Fibroblast of villous mesenchyme (primary cell): ENCODE measurements at regions not wholly inside any gene's neighbourhood (a gene's known extent, or its start where the extent isn't known, plus 50 kb on each side); places are given as distances from the start of the nearest gene placed in this dataset.
A peak's percentile ranks its signal among the peaks of the same experiment; 100 is the strongest.

Experiments
- DNase-seq: peaks from one replicate; pipeline ENCODE4 v3.0.0-alpha.2; 2010; ENCODE audit warnings: low read depth
- H3K4me3 ChIP-seq: 2 replicates; pipeline ENCODE4 v1.5.1; 2011; ENCODE audit warnings: low read depth, mild to moderate bottlenecking, low read length
- TF ChIP-seq, protein P1 (sequence below): IDR thresholded peaks from 2 replicates; pipeline ENCODE4 v1.5.1; 2012; ENCODE audit warnings: low read depth, mild to moderate bottlenecking, low read length; ENCODE audit not compliant: insufficient read depth

DNA sequence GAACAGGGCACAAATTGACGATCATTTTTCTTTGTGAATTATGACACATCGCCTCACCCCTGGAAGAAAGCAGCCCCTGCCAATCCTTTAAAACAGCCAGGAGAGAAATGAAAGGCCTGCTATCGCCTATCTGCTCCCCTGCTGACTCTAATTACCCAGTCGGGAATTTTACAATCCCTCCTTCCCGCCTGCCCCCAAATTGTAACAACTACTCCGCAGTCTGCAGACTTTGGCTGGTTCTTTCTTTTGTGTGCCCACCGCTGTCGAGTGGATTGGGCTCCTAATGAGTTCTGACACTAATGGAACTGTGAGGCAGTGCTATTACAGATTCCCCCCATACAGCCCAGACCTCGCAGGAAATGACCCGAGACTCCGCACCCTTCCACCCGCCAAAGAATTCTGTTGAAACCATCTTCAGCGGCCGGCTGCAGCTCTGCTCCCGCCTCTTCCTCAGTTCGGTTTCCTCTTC is 281.2 kb upstream of the PARD3B start:
- DNase-seq: no peak
- TF ChIP-seq, protein P1, sequence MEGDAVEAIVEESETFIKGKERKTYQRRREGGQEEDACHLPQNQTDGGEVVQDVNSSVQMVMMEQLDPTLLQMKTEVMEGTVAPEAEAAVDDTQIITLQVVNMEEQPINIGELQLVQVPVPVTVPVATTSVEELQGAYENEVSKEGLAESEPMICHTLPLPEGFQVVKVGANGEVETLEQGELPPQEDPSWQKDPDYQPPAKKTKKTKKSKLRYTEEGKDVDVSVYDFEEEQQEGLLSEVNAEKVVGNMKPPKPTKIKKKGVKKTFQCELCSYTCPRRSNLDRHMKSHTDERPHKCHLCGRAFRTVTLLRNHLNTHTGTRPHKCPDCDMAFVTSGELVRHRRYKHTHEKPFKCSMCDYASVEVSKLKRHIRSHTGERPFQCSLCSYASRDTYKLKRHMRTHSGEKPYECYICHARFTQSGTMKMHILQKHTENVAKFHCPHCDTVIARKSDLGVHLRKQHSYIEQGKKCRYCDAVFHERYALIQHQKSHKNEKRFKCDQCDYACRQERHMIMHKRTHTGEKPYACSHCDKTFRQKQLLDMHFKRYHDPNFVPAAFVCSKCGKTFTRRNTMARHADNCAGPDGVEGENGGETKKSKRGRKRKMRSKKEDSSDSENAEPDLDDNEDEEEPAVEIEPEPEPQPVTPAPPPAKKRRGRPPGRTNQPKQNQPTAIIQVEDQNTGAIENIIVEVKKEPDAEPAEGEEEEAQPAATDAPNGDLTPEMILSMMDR: no peak
- H3K4me3 ChIP-seq: no peak overlapping the region

DNA sequence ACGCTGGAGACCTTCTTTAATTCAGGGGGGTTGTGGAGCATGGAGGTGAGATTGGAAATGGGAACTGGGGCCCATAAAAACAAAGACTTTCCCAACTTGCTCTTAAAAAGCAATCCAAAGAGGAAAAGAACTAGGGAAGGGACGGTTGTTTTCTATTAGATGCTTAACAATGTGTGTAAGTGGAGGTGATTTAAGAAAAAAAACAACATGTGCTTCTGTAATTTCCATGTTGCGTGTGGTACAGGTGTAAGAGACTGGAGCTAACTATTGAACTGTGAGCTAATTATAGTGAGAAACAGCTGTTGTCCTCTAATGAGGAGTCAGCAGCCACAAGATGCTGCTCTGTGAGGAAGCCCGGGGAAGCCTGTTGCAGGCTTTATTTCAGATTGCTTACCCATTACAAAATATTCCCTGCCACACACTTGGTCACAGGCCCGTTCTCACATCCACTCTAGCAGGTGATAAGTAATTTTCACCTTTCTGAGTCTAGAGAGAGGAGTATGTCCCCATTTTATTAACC is 280.6 kb upstream of the PARD3B start:
- DNase-seq: no peak
- TF ChIP-seq, protein P1: no peak

DNA sequence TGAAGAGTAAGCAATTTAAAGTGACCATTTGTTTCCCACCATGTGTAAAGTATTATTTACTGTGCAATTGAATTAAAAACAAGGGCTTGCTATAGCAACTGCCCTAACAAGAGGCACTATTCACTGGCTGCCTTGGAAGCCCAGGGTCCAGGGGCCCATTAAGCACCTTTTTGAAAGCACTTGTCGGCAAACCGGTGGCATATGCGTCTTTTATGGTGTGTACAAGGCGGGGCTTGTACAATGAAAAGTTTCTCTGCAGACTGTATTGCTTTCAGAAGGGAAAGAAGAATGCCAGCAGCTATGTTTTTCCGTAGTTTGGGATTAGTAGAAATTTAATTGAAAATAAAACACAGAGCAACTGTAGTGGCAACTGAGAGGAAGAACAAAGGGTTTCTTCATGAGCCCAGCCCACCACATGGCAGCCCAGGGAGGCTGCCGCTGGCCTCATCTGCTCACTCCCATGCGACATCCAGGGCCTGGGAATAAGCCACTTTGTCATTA is 279.5 kb upstream of the PARD3B start:
- TF ChIP-seq, protein P1: no peak
- DNase-seq: no peak

More for the DNA sequence above, 280.6 kb upstream of the PARD3B start:
- H3K4me3 ChIP-seq: no peak overlapping the region

DNA sequence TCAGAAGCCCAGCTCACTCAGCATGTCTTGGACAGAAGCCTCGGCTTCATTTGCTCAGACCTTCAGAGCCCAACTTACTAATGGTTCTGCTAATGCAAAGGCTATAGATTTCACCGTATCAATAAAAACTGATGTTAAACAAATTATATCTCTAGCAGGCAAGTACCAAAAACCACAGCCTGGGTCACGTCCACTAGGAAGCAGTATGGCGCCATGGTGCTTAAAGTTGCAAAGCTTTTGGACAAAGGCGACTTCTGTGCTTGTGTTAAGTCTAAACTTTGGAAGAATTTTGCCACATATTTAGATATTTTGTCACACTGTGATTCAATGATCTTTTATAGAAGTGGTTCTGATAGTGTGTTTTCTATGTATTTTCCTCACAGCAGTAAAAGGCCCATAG is 276.8 kb upstream of the PARD3B start:
- DNase-seq: no peak
- no peak overlapping the region for H3K4me3 ChIP-seq
- TF ChIP-seq, protein P1: peak; percentile 30

More for the DNA sequence above, 279.5 kb upstream of the PARD3B start:
- no peak overlapping the region for H3K4me3 ChIP-seq

DNA sequence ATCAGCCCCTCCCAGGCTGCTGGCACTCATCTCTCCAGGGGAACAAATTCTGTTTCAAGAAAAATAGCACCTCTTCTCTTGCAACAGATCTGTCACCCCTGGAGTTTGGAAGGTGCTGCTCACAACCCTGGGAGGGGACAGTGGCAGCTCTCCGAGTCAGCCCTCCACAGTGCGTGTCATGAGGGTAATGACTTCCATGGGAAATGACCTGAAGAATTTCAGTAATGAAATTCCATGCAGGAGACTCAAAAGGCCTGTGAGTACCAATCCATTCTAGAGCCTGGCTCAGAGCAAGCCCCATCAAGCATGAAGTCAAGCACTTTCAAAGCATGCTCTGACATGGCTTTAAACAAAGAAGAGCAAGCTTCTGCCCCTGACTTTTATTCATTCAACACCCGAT is 276.3 kb upstream of the PARD3B start:
- no peak overlapping the region for H3K4me3 ChIP-seq
- DNase-seq: no peak
- TF ChIP-seq, protein P1: no peak

DNA sequence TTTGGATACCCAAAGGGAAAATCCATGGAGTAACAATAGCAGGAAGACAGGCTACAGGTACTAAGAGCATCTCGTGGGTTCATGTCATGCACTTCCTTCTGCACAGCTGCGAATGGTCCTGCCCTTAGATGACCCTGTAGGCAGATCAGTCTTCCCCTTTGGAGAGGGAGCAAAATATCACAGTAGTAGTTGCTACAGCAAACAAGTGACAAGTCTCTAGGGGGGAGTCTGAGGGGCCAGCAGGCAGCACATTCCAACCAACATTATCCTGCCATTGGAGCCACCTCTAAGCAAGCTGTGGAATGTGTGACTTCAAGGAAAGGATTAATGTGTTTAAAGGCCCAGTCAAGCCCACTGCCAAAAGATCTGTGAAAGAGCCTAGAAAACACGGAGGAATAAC is 273.2 kb upstream of the PARD3B start:
- no peak overlapping the region for H3K4me3 ChIP-seq
- TF ChIP-seq, protein P1: no peak
- no peak for DNase-seq
